ENCODE measurements at regions not wholly inside any gene's neighbourhood (a gene's known extent, or its start where the extent isn't known, plus 50 kb on each side); places are given as distances from the start of the nearest gene placed in this dataset.

DNA sequence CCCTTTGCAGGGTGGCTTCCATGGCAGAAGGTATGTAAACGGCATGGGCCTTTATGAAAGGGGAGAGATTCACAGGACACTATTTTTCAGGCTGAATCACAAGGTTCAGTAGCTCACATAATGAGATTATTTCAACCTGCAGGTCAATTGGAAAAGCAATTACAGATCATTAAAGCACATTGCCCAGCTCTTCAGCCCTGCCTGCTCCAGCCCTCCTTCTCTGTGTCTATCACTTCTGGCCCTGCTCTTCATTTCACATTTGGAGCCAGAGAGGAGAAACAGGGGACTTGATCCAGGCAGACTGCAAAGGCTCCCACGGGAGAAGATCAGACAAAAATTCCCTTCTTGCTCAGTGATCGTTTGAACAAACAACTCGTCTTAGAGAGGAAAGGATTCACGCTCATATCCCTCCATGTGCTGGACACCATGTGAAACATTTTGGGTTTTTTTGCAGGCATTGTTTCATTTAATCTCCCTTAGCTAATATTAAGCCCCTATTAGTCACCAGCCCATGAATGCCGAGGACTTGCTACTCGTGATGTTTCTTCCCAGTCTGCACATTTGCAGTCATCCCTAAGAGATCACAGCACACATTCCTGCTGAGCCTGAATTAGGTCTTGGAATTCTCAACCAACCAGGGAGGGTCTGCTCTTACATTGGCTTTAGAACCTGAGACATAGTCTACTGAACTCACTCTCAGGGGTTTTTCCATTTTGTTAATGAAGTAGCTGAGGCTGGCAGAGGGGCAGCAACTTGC lies 443.9 kb upstream of the CCL2 start:
- no peak overlapping the region for H3K4me3 ChIP-seq (replicated peaks in 1 of 3; ENCODE audit: insufficient read depth in 1 of 3, low read depth in 2 of 3, low read length in 3 of 3)
- no peaks in the 10 kb centered on the region for H3K4me1 ChIP-seq (ENCODE audit: insufficient read depth, low read length)
- FAIRE-seq (no peak), ATAC-seq (no peak), DNase-seq (ENCODE audit: low spot score) (no peak)
- BruUV-seq (replicated peaks): no TSS peak
- H3K9me3 ChIP-seq (ENCODE audit: low read length): no peaks in the 10 kb centered on the region
- 0% methylated on average over 7 of the region's 7 CpGs for WGBS (ENCODE audit: low lambda C conversion rate)
- CTCF ChIA-PET (ENCODE audit: low intra/inter-chr PET ratio, low total read pairs): no interaction called here
- intact Hi-C loops (cut with micrococcal nuclease; ENCODE audit: unreplicated experiment) (no loop called here), in situ Hi-C loops (cut with HindIII; ENCODE audit: extremely low pct_ligation_motif_present, low pct_unique_long_range_greater_than_20kb) (loop anchor here (10.0 kb wide), 1 partner anchor 56 kb away; no protein-coding TSS in a partner anchor)
- H3K27ac ChIP-seq (ENCODE audit: extremely low read length, insufficient read depth, low read length): no peak overlapping the region
- no peak overlapping the region for H2AFZ ChIP-seq (ENCODE audit: low read length)
- TF ChIP-seq NONO (IDR thresholded peaks at IDR 0.05): no peak
- TF ChIP-seq NONO (CRISPR knock-in tag; conservative IDR thresholded peaks at IDR 0.05): no peak
- H3K79me2 ChIP-seq (ENCODE audit: insufficient read depth, low read length): no peaks in the 10 kb centered on the region
- POLR2A ChIA-PET: no interaction called here
- H3K36me3 ChIP-seq (replicated peaks in 1 of 2; ENCODE audit: control insufficient read depth in 1 of 2, insufficient read depth in 2 of 2, low read length in 2 of 2): no peaks in the 10 kb centered on the region
- H3K4me2 ChIP-seq (ENCODE audit: low read depth, low read length): no peak overlapping the region
- H3K9ac ChIP-seq (ENCODE audit: insufficient read depth, low read depth, low read length): no peak overlapping the region
- no peaks in the 10 kb centered on the region for H4K20me1 ChIP-seq (ENCODE audit: insufficient read depth, low read length)
- no peaks in the 10 kb centered on the region for H3K27me3 ChIP-seq (ENCODE audit: control insufficient read depth in 1 of 2, insufficient read depth in 2 of 2, low read length in 2 of 2)

DNA sequence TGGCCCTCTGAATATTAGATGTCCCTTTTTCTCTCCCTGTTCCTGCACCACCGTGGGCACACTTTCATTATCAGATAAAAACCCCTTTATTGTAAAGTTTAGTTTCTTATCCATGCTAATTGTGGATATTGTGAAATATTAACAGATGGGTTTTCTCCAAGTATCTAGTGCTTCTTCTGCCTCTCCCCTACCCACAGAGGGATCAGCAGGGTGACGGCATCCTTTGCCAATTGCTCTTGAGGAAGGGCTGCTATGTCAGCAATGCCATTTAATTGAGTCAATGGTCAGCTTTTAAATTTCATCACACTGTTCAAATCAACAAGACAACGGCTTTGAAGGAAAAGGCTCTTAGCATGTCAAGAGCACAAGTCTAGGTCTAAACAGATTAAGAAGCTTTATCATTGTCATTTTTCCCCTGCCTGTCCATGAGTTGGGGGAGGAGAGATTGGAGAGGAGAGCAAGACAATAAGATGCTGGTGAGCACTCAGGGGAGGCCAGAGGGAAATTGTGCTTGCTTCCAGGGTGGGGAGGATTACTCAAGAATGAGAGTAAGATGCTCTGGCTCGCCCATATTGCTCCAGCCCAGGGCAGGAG lies 443.0 kb upstream of the CCL2 start:
- H3K4me3 ChIP-seq (replicated peaks in 1 of 3; ENCODE audit: insufficient read depth in 1 of 3, low read depth in 2 of 3, low read length in 3 of 3): no peak overlapping the region
- no peaks in the 10 kb centered on the region for H4K20me1 ChIP-seq (ENCODE audit: insufficient read depth, low read length)
- no peaks in the 10 kb centered on the region for H3K36me3 ChIP-seq (replicated peaks in 1 of 2; ENCODE audit: control insufficient read depth in 1 of 2, insufficient read depth in 2 of 2, low read length in 2 of 2)
- DNase-seq (ENCODE audit: low spot score): no peak
- H3K79me2 ChIP-seq (ENCODE audit: insufficient read depth, low read length): no peaks in the 10 kb centered on the region
- no peak overlapping the region for H2AFZ ChIP-seq (ENCODE audit: low read length)
- no peak overlapping the region for H3K4me2 ChIP-seq (ENCODE audit: low read depth, low read length)
- in situ Hi-C loops (cut with HindIII; ENCODE audit: extremely low pct_ligation_motif_present, low pct_unique_long_range_greater_than_20kb): loop anchor here (10.0 kb wide), 1 partner anchor 57 kb away; no protein-coding TSS in a partner anchor
- intact Hi-C loops (cut with micrococcal nuclease; ENCODE audit: unreplicated experiment): no loop called here
- no peak overlapping the region for H3K9ac ChIP-seq (ENCODE audit: insufficient read depth, low read depth, low read length)
- no peak for FAIRE-seq
- no peaks in the 10 kb centered on the region for H3K9me3 ChIP-seq (ENCODE audit: low read length)
- 0% methylated on average over 4 of the region's 4 CpGs for WGBS (ENCODE audit: low lambda C conversion rate)
- ChIA-PET POLR2A (no interaction called here), CTCF (ENCODE audit: low intra/inter-chr PET ratio, low total read pairs) (no interaction called here)
- H3K27ac ChIP-seq (ENCODE audit: extremely low read length, insufficient read depth, low read length): no peak overlapping the region
- no peaks in the 10 kb centered on the region for H3K27me3 ChIP-seq (ENCODE audit: control insufficient read depth in 1 of 2, insufficient read depth in 2 of 2, low read length in 2 of 2)
- ATAC-seq: no peak
- H3K4me1 ChIP-seq (ENCODE audit: insufficient read depth, low read length): no peaks in the 10 kb centered on the region
- no TSS peak for BruUV-seq (replicated peaks)
- no peak for TF ChIP-seq ZFP36L2 (CRISPR knock-in tag; IDR thresholded peaks at IDR 0.05)
- no peak for TF ChIP-seq HNRNPLL (IDR thresholded peaks at IDR 0.05; ENCODE audit: low read depth, low read length, poor library complexity, severe bottlenecking)
- TF ChIP-seq NFYC (CRISPR knock-in tag; IDR thresholded peaks at IDR 0.05): no peak
- TF ChIP-seq RFX3 (CRISPR knock-in tag; IDR thresholded peaks at IDR 0.05): no peak
- TF ChIP-seq, protein P1, sequence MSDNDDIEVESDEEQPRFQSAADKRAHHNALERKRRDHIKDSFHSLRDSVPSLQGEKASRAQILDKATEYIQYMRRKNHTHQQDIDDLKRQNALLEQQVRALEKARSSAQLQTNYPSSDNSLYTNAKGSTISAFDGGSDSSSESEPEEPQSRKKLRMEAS (IDR thresholded peaks at IDR 0.05): no peak
- no peak for TF ChIP-seq RBAK (CRISPR knock-in tag; IDR thresholded peaks at IDR 0.05)
- TF ChIP-seq TBP (CRISPR knock-in tag; IDR thresholded peaks at IDR 0.05): no peak
- TF ChIP-seq, protein P2, sequence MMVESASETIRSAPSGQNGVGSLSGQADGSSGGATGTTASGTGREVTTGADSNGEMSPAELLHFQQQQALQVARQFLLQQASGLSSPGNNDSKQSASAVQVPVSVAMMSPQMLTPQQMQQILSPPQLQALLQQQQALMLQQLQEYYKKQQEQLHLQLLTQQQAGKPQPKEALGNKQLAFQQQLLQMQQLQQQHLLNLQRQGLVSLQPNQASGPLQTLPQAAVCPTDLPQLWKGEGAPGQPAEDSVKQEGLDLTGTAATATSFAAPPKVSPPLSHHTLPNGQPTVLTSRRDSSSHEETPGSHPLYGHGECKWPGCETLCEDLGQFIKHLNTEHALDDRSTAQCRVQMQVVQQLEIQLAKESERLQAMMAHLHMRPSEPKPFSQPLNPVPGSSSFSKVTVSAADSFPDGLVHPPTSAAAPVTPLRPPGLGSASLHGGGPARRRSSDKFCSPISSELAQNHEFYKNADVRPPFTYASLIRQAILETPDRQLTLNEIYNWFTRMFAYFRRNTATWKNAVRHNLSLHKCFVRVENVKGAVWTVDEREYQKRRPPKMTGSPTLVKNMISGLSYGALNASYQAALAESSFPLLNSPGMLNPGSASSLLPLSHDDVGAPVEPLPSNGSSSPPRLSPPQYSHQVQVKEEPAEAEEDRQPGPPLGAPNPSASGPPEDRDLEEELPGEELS (CRISPR knock-in tag; IDR thresholded peaks at IDR 0.05): no peak
- TF ChIP-seq, protein P3, sequence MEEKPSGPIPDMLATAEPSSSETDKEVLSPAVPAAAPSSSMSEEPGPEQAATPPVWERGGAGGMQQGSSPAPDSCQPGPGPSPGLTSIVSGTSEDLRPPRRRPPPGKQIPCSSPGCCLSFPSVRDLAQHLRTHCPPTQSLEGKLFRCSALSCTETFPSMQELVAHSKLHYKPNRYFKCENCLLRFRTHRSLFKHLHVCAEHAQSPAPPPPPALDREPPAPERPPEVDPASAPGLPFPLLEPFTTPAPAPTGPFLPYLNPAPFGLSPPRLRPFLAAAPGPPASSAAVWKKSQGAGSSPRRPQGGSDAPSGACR (CRISPR knock-in tag; IDR thresholded peaks at IDR 0.05): no peak
- TF ChIP-seq NFYB (CRISPR knock-in tag; IDR thresholded peaks at IDR 0.05): no peak
- no peak for TF ChIP-seq RORA (CRISPR knock-in tag; IDR thresholded peaks at IDR 0.05)
- no peak for TF ChIP-seq ZNF841 (CRISPR knock-in tag; IDR thresholded peaks at IDR 0.05; ENCODE audit: borderline replicate concordance)
- no peak for TF ChIP-seq MLLT10 (CRISPR knock-in tag; IDR thresholded peaks at IDR 0.05)
- TF ChIP-seq TBX2 (CRISPR knock-in tag; IDR thresholded peaks at IDR 0.05; ENCODE audit: borderline replicate concordance): no peak
- TF ChIP-seq HES4 (CRISPR knock-in tag; IDR thresholded peaks at IDR 0.05; ENCODE audit: borderline replicate concordance): no peak

Data from HepG2 (cell line).